K562 (cell line): ENCODE measurements at regions not wholly inside any gene's neighbourhood (a gene's known extent, or its start where the extent isn't known, plus 50 kb on each side); places are given as distances from the start of the nearest gene placed in this dataset.
A peak's percentile ranks its signal among the peaks of the same experiment; 100 is the strongest.

Experiments used
- CTCF ChIP-seq, 3 experiments: IDR thresholded peaks in 2 of 3; conservative IDR thresholded peaks in 1 of 3; 2 replicates each; pipeline ENCODE4 v1.5.1; 2011 to 2012; ENCODE audit warnings: low read length in 3 of 3, mild to moderate bottlenecking in 3 of 3, control low read depth in 2 of 3, improper control_type of control experiment in 1 of 3, inconsistent platforms in 1 of 3, low read depth in 1 of 3, mixed read lengths in 1 of 3, moderate library complexity in 1 of 3; ENCODE audit not compliant: insufficient read depth in 2 of 3
- CUX1 ChIP-seq: fragments of 200-800 bp; sonication (Bioruptor generic); IDR thresholded peaks from 2 replicates; pipeline ENCODE4 v1.6.1; 2016; ENCODE audit warnings: missing genetic modification characterization, missing compliant biosample characterization
- E2F3 ChIP-seq: fragments of 250-450 bp; sonication (Bioruptor Pico); IDR thresholded peaks from 2 replicates; pipeline ENCODE4 v1.4.0; 2020; ENCODE audit warnings: mild to moderate bottlenecking
- GABPA ChIP-seq: fragments of 200-800 bp; sonication (Bioruptor generic); conservative IDR thresholded peaks from 2 replicates; pipeline ENCODE4 v1.6.1; 2016; ENCODE audit warnings: low read depth, missing genetic modification characterization, missing compliant biosample characterization
- PRPF4 ChIP-seq: fragments of 200-400 bp; formaldehyde crosslinking; IDR thresholded peaks from one replicate; pipeline ENCODE4 v1.6.1; 2017; ENCODE audit warnings: low read length, low read depth, mild to moderate bottlenecking; ENCODE audit not compliant: insufficient read depth, poor library complexity, severe bottlenecking
- RREB1 ChIP-seq: fragments of 250-450 bp; sonication (Bioruptor Pico); IDR thresholded peaks from 2 replicates; pipeline ENCODE4 v1.4.0; 2020
- SMAD3 ChIP-seq: fragments of 450-650 bp; formaldehyde crosslinking; conservative IDR thresholded peaks from 2 replicates; pipeline ENCODE4 v1.4.0; 2020; ENCODE audit warnings: mild to moderate bottlenecking
- SMARCA5 ChIP-seq: fragments of 450-650 bp; IDR thresholded peaks from 2 replicates; pipeline ENCODE4 v1.6.1; 2016
- SREBF2 ChIP-seq: sonication (generic); formaldehyde crosslinking; IDR thresholded peaks from 2 replicates; pipeline ENCODE4 v1.4.0; 2020; ENCODE audit warnings: mild to moderate bottlenecking, missing genetic modification reagents
- ZBTB11 ChIP-seq, 3 experiments: fragments of 200-800 bp in 1 of 3; fragments of 250-450 bp in 1 of 3; fragments of 450-650 bp in 1 of 3; sonication (Bioruptor Pico) in 1 of 3; sonication (Bioruptor generic) in 1 of 3; formaldehyde crosslinking in 1 of 3; IDR thresholded peaks; 2 replicates each; pipeline versions ENCODE4 v1.6.1 to v1.8.0; 2016 to 2022; ENCODE audit warnings: mild to moderate bottlenecking in 2 of 3, missing genetic modification characterization in 2 of 3, missing compliant biosample characterization in 1 of 3, moderate library complexity in 1 of 3
- ZKSCAN8 ChIP-seq: fragments of 200-800 bp; sonication (Bioruptor generic); IDR thresholded peaks from 2 replicates; pipeline ENCODE4 v1.6.1; 2016; ENCODE audit warnings: missing genetic modification characterization, missing compliant biosample characterization

GRCh38 chr18:62450175-62450545 lies 72.7 kb upstream of the ZCCHC2 start (continued):
- TF ChIP-seq RREB1 (peak; percentile 54; the same call in 1 of the 2 replicates), CTCF (IDR thresholded peaks at IDR 0.05 in 2 of 3, conservative IDR thresholded peaks at IDR 0.05 in 1 of 3; ENCODE audit: insufficient read depth in 2 of 3, low read depth in 1 of 3, low read length in 3 of 3) (no peak), CUX1 (CRISPR knock-in tag) (peak; percentile 93), SREBF2 (CRISPR knock-in tag) (no peak), E2F3 (CRISPR knock-in tag) (peak; percentile 80; the same call in 1 of the 2 replicates), GABPA (tag) (no peak), SMARCA5 (no peak), ZBTB11 (CRISPR knock-in tag; IDR thresholded peaks at IDR 0.05) (peak in 1 of 3 experiments; percentile 63; a peak in 1 of 6 replicates), SMAD3 (CRISPR knock-in tag) (peak; percentile 87), PRPF4 (no peak), ZKSCAN8 (peak; percentile 72)
